ENCODE measurements at regions not wholly inside any gene's neighbourhood (a gene's known extent, or its start where the extent isn't known, plus 50 kb on each side); places are given as distances from the start of the nearest gene placed in this dataset.
"Not testable (repeated sequence)": the region's sequence is repeated elsewhere in the genome, so short reads cannot be mapped to it uniquely, and the experiment has no call there.

GRCh38 chr2:83253848-83254247 lies 1205.2 kb downstream of the SUCLG1 start:
- no peak for DNase-seq
- Histone ChIP-seq H3K36me3 (replicated peaks; ENCODE audit: insufficient read depth, low read length) (no peaks in the 10 kb centered on the region), H3K27me3 (replicated peaks; ENCODE audit: insufficient read depth, low read length) (no peaks in the 10 kb centered on the region), H3K4me3 (ENCODE audit: low read length) (no peak overlapping the region), H3K4me2 (ENCODE audit: low read depth, low read length) (no peak overlapping the region), H2AFZ (ENCODE audit: low read length) (no peak overlapping the region), H4K20me1 (ENCODE audit: insufficient read depth, low read length) (no peaks in the 10 kb centered on the region), H3K79me2 (ENCODE audit: low read length) (no peaks in the 10 kb centered on the region), H3K9me2 (replicated peaks; ENCODE audit: insufficient read depth, low read length) (no peaks in the 10 kb centered on the region), H3K9me3 (replicated peaks; ENCODE audit: insufficient read depth, low read length) (no peaks in the 10 kb centered on the region), H3K4me1 (ENCODE audit: low read length) (no peaks in the 10 kb centered on the region), H3K9ac (ENCODE audit: low read length) (no peak overlapping the region), H3F3A (ENCODE audit: insufficient read depth, low read length) (no peaks in the 10 kb centered on the region), H3K27ac (ENCODE audit: low read length) (no peak overlapping the region)
- no peak for TF ChIP-seq CTCF (IDR thresholded peaks at IDR 0.05; ENCODE audit: low read length)
- TF ChIP-seq EZH2 (optimal IDR thresholded peaks at IDR 0.05; ENCODE audit: low read depth, low read length), result no peak
- TF ChIP-seq EZH2phosphoT487 (IDR thresholded peaks at IDR 0.05; ENCODE audit: low read length), result no peak

GRCh38 chr2:83251321-83251872 lies 1207.7 kb downstream of the SUCLG1 start:
- Histone ChIP-seq H3K4me2 (ENCODE audit: low read depth, low read length) (no peak overlapping the region), H3F3A (ENCODE audit: insufficient read depth, low read length) (no peaks in the 10 kb centered on the region)

GRCh38 chr2:83245806-83246537 lies 1213.1 kb downstream of the SUCLG1 start:
- not testable (repeated sequence) for H3K9me2 ChIP-seq (replicated peaks; ENCODE audit: insufficient read depth, low read length); H3K9me3 ChIP-seq (replicated peaks; ENCODE audit: insufficient read depth, low read length); H3K27ac ChIP-seq (ENCODE audit: low read length); H3K9ac ChIP-seq (ENCODE audit: low read length); DNase-seq; H3K79me2 ChIP-seq (ENCODE audit: low read length); H3K27me3 ChIP-seq (replicated peaks; ENCODE audit: insufficient read depth, low read length); H3K36me3 ChIP-seq (replicated peaks; ENCODE audit: insufficient read depth, low read length); H2AFZ ChIP-seq (ENCODE audit: low read length); H3K4me1 ChIP-seq (ENCODE audit: low read length); H3F3A ChIP-seq (ENCODE audit: insufficient read depth, low read length); H4K20me1 ChIP-seq (ENCODE audit: insufficient read depth, low read length); H3K4me2 ChIP-seq (ENCODE audit: low read depth, low read length); H3K4me3 ChIP-seq (ENCODE audit: low read length)

More at GRCh38 chr2:83251321-83251872, 1207.7 kb downstream of the SUCLG1 start:
- Histone ChIP-seq H3K4me1 (ENCODE audit: low read length) (no peaks in the 10 kb centered on the region), H3K9me3 (replicated peaks; ENCODE audit: insufficient read depth, low read length) (no peaks in the 10 kb centered on the region), H3K36me3 (replicated peaks; ENCODE audit: insufficient read depth, low read length) (no peaks in the 10 kb centered on the region), H3K27ac (ENCODE audit: low read length) (no peak overlapping the region), H3K9ac (ENCODE audit: low read length) (no peak overlapping the region), H3K79me2 (ENCODE audit: low read length) (no peaks in the 10 kb centered on the region), H4K20me1 (ENCODE audit: insufficient read depth, low read length) (no peaks in the 10 kb centered on the region), H3K27me3 (replicated peaks; ENCODE audit: insufficient read depth, low read length) (no peaks in the 10 kb centered on the region), H3K9me2 (replicated peaks; ENCODE audit: insufficient read depth, low read length) (no peaks in the 10 kb centered on the region), H2AFZ (ENCODE audit: low read length) (no peak overlapping the region), H3K4me3 (ENCODE audit: low read length) (no peak overlapping the region)
- TF ChIP-seq CTCF (IDR thresholded peaks at IDR 0.05; ENCODE audit: low read length) (no peak), EZH2 (optimal IDR thresholded peaks at IDR 0.05; ENCODE audit: low read depth, low read length) (no peak)
- no peak for DNase-seq

- H3K79me2 ChIP-seq (ENCODE audit: low read length), result no peaks in the 10 kb centered on the region
- H2AFZ ChIP-seq (ENCODE audit: low read length), result no peak overlapping the region
- no peaks in the 10 kb centered on the region for H3K9me2 ChIP-seq (replicated peaks; ENCODE audit: insufficient read depth, low read length)
- no peaks in the 10 kb centered on the region for H3F3A ChIP-seq (ENCODE audit: insufficient read depth, low read length)
- no peaks in the 10 kb centered on the region for H4K20me1 ChIP-seq (ENCODE audit: insufficient read depth, low read length)
- no peaks in the 10 kb centered on the region for H3K36me3 ChIP-seq (replicated peaks; ENCODE audit: insufficient read depth, low read length)
- no peaks in the 10 kb centered on the region for H3K4me1 ChIP-seq (ENCODE audit: low read length)
- no peaks in the 10 kb centered on the region for H3K9me3 ChIP-seq (replicated peaks; ENCODE audit: insufficient read depth, low read length)
- no peak overlapping the region for H3K4me3 ChIP-seq (ENCODE audit: low read length)
- TF ChIP-seq EZH2phosphoT487 (IDR thresholded peaks at IDR 0.05; ENCODE audit: low read length), result no peak
- TF ChIP-seq EZH2 (optimal IDR thresholded peaks at IDR 0.05; ENCODE audit: low read depth, low read length), result no peak
- no peak for TF ChIP-seq CTCF (IDR thresholded peaks at IDR 0.05; ENCODE audit: low read length)
- no peak for DNase-seq
- H3K27me3 ChIP-seq (replicated peaks; ENCODE audit: insufficient read depth, low read length), result no peaks in the 10 kb centered on the region
- no peak overlapping the region for H3K4me2 ChIP-seq (ENCODE audit: low read depth, low read length)
- no peak overlapping the region for H3K27ac ChIP-seq (ENCODE audit: low read length)
- no peak overlapping the region for H3K9ac ChIP-seq (ENCODE audit: low read length)
These were observed 1218.5 kb downstream of the SUCLG1 start for GRCh38 chr2:83240611-83241010.
